GM12874 (cell line): ENCODE measurements at regions not wholly inside any gene's neighbourhood (a gene's known extent, or its start where the extent isn't known, plus 50 kb on each side); places are given as distances from the start of the nearest gene placed in this dataset.

Experiments
- CTCF ChIP-seq: IDR thresholded peaks from 2 replicates; pipeline ENCODE4 v1.5.1; 2011; ENCODE audit warnings: low read depth, mild to moderate bottlenecking, control low read depth, low read length, moderate library complexity; ENCODE audit not compliant: insufficient read depth

DNA sequence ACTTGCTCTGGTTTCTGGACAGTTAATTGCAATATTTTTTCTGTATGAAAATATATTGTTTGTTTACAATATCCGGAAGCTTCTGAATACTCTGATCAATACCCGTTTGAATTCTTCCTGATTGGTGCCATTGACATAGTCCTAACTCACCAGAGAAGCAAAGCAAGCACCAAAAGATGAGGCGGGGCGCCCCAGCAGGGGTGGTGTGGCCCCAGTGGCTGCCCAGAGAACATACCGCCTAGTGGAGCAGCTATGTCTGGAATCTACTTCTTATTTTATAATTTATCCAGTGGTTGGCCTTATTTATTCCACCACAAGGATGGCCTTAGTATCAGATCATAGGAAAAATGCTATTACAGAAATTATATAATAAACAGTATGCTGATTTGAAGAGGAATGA, 610.7 kb downstream of the JRKL start:
- TF ChIP-seq CTCF: no peak

DNA sequence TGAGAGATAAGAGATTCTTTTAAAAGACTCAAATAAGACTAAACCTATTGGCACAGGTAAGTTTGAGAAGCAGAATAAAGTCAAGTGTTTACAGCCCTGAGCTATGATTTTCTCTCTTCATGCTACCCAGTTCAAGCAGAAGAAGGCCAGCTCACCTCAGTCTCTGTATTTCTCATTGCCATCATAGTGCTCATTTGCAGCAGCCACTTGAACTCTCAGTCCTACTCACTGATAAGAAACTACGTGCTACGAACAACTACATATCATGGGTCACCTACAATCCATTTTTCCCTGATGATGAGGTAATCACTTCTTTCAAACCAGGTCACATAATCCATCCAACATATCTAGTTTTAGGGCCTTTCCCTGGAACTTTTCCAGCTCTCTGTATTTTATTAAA, 617.5 kb downstream of the JRKL start:
- no peak for TF ChIP-seq CTCF

DNA sequence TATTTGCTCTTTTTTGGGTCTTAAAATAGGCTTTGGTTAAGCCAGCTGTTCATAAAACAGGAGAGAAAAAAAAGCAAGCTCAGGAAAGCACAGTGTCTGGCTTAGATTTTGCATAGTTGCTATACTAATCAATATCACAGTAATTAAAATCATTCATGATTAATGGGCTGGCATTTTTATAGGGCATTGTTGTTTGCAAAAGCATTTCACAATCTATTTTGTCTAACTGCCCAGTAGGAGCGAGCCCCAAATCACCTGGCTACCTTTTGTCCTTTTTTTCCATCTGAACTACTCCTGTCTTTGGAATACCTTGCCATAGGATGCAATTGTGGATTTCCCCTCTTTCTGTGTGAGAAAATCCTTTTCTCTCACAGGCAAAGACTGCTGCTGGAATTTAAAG, 619.8 kb downstream of the JRKL start:
- TF ChIP-seq CTCF: no peak

DNA sequence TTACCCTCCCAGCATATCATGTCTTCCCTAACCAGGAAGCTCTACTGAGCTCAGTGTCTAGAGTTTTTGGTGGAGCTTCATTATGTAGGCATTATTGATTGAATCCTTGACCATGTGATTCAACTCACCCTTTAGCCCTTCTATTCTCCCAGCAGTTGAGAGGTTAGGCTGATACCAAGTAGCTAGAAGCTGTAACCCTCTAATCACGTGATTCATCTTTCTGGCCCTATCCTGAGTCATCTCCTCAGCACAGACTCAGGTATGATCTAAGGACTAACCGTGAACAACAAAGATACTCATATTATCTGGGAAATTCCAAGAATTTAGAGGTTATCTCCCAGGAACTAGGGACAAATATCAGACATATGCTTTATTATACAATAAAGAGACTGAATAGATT, 625.5 kb downstream of the JRKL start:
- no peak for TF ChIP-seq CTCF

DNA sequence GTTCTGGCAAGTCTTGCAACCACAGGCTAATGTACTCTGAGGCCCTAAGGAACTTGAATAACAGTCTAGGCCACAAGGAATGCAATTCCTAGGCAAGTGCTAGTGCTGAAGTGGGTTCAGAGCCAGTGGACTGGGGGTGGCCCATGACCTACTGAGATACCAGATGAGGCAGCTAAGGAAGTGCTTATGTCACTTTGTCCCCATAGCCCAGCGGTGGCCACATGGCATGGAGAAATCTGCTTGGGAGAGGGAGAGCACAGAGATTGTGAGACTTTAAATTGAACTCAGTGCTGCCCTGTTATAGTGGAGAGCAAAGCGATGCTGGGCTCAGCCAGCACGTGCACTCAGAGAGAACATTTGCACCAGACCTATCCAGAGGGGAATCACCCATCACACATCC, 629.5 kb downstream of the JRKL start:
- TF ChIP-seq CTCF: no peak

DNA sequence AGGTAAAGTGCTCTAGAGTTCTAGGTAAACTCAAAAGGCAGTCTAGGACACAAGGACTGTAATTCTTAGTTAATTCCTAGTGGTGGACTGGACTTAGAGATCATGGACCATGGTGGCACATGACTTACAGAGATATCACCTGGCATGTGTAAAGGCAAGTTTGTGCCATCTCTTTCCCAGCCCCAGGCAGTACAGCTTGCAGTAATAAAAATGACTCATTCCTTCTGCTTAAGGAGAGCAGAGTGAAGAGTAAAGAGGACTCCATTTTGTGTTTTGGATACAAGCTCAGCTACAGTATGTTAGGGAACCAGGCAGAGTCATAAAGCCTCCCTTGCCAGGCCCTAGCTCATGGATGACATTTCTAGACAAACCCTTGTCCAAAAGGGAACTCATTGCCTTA, 629.9 kb downstream of the JRKL start:
- no peak for TF ChIP-seq CTCF

DNA sequence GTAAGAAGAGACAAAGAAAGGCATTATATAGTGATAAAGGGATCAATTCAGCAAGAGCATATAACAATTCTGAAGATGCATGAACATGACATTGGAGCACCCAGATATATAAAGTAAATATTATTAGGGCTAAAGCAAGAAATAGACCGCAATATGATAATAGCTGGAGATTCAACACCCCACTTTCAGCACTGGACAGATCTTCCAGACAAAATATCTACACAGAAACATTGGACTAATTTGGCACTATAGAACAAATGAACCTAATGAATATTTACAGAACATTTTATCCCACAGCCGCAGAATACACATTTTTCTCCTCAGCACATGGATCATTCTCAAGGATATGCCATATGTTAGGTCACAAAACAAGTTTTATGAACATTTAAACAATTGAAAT, 633.1 kb downstream of the JRKL start:
- no peak for TF ChIP-seq CTCF
